GM23248 (cell line): ENCODE measurements at regions not wholly inside any gene's neighbourhood (a gene's known extent, or its start where the extent isn't known, plus 50 kb on each side); places are given as distances from the start of the nearest gene placed in this dataset.

Source experiments
- DNase-seq: peaks from one replicate; pipeline ENCODE4 v3.0.0-alpha.2; 2015
- H2AFZ ChIP-seq: fragments of 200-600 bp; sonication (generic); 2 replicates; pipeline ENCODE4 v1.6.1; 2016; ENCODE audit warnings: antibody characterized with exemption
- H3F3A ChIP-seq: fragments of 200-600 bp; sonication (generic); 2 replicates; pipeline ENCODE4 v1.6.1; 2016; ENCODE audit warnings: mild to moderate bottlenecking, antibody characterized with exemption, mixed run types; ENCODE audit not compliant: insufficient read depth
- H3K27ac ChIP-seq: fragments of 200-600 bp; sonication (generic); 2 replicates; pipeline ENCODE4 v1.5.1; 2016; ENCODE audit warnings: mild to moderate bottlenecking
- H3K27me3 ChIP-seq: fragments of 200-600 bp; sonication (generic); replicated peaks from 2 replicates; pipeline ENCODE4 v1.6.1; 2016; ENCODE audit warnings: mild to moderate bottlenecking; ENCODE audit not compliant: insufficient read depth
- H3K36me3 ChIP-seq: fragments of 200-600 bp; sonication (generic); 2 replicates; pipeline ENCODE4 v1.6.1; 2016; ENCODE audit warnings: low read depth, mild to moderate bottlenecking
- H3K4me1 ChIP-seq: fragments of 200-600 bp; sonication (generic); 2 replicates; pipeline ENCODE4 v1.6.1; 2016; ENCODE audit warnings: mild to moderate bottlenecking; ENCODE audit not compliant: insufficient read depth
- H3K4me2 ChIP-seq: fragments of 200-600 bp; sonication (generic); one replicate; pipeline ENCODE4 v1.6.1; 2016; ENCODE audit warnings: mild to moderate bottlenecking; ENCODE audit not compliant: unreplicated experiment
- H3K4me3 ChIP-seq: fragments of 200-600 bp; sonication (generic); 2 replicates; pipeline ENCODE4 v1.5.1; 2016; ENCODE audit warnings: mild to moderate bottlenecking
- H3K79me2 ChIP-seq: fragments of 200-600 bp; sonication (generic); 2 replicates; pipeline ENCODE4 v1.6.1; 2016; ENCODE audit warnings: mild to moderate bottlenecking; ENCODE audit not compliant: insufficient read depth
- H3K9ac ChIP-seq: fragments of 200-600 bp; sonication (generic); 2 replicates; pipeline ENCODE4 v1.6.1; 2016; ENCODE audit warnings: mild to moderate bottlenecking
- H3K9me2 ChIP-seq: fragments of 200-600 bp; sonication (generic); 2 replicates; pipeline ENCODE4 v1.6.1; 2016; ENCODE audit warnings: mixed run types, mild to moderate bottlenecking, moderate library complexity; ENCODE audit not compliant: insufficient read depth
- H3K9me3 ChIP-seq: fragments of 200-600 bp; sonication (generic); one replicate; pipeline ENCODE4 v1.6.1; 2017; ENCODE audit warnings: low read depth
- H4K20me1 ChIP-seq: fragments of 200-600 bp; sonication (generic); 2 replicates; pipeline ENCODE4 v1.6.0; 2016; ENCODE audit not compliant: insufficient read depth
- EZH2 ChIP-seq: fragments of 200-600 bp; sonication (generic); IDR thresholded peaks from 2 replicates; pipeline ENCODE4 v1.6.1; 2018; ENCODE audit warnings: antibody characterized with exemption, mild to moderate bottlenecking; ENCODE audit not compliant: insufficient read depth, poor library complexity, severe bottlenecking
- EZH2phosphoT487 ChIP-seq: fragments of 200-600 bp; sonication (generic); IDR thresholded peaks from 2 replicates; pipeline ENCODE4 v1.6.1; 2018; ENCODE audit warnings: antibody characterized with exemption, moderate library complexity, mild to moderate bottlenecking, low read depth; ENCODE audit not compliant: insufficient read depth
- WGBS, 2 experiments: methylation state at CpG; one replicate each; pipeline ENCODE4 v1.1.6; 2015 to 2017; ENCODE audit warnings: low lambda C conversion rate in 2 of 2, low coverage in 1 of 2; ENCODE audit errors: missing lambda C conversion rate in 2 of 2; 5-methylcytosine and 5-hydroxymethylcytosine counted together
- in situ Hi-C: fragments of 300-500 bp; cut with MboI; formaldehyde crosslinking; loops from 2 replicates; pipeline ENCODE4 v1.15.0; 2020

GRCh38 chr20:62578294-62578897, 63.9 kb upstream of the SLCO4A1 start:
- Histone ChIP-seq H3K4me3 (no peak overlapping the region), H3K4me1 (no peaks in the 10 kb centered on the region), H3K9me3 (no peaks in the 10 kb centered on the region), H4K20me1 (no peaks in the 10 kb centered on the region), H2AFZ (no peak overlapping the region), H3K9me2 (no peaks in the 10 kb centered on the region), H3K27me3 (peaks cover 48% of the 10 kb centered on the region), H3K79me2 (no peaks in the 10 kb centered on the region), H3K27ac (no peak overlapping the region), H3K36me3 (no peaks in the 10 kb centered on the region), H3K4me2 (no peak overlapping the region), H3F3A (no peaks in the 10 kb centered on the region), H3K9ac (no peak overlapping the region)
- TF ChIP-seq EZH2phosphoT487 (no peak), EZH2 (no peak)
- in situ Hi-C loops = no loop called here
- 25 to 28% methylated on average over 20 of the region's 20 CpGs for WGBS, 2 experiments
- no peak for DNase-seq

- in situ Hi-C loops = no loop called here
- Histone ChIP-seq H3K4me1 (no peaks in the 10 kb centered on the region), H3K27me3 (peaks cover 49% of the 10 kb centered on the region)
Measured at GRCh38 chr20:62580052-62580451, 62.3 kb upstream of the SLCO4A1 start.

GRCh38 chr20:62580733-62581132, 61.6 kb upstream of the SLCO4A1 start:
- TF ChIP-seq EZH2phosphoT487 (no peak), EZH2 (no peak)
- Histone ChIP-seq H2AFZ (no peak overlapping the region), H3F3A (no peaks in the 10 kb centered on the region), H3K27ac (no peak overlapping the region), H4K20me1 (no peaks in the 10 kb centered on the region), H3K9ac (no peak overlapping the region), H3K9me2 (no peaks in the 10 kb centered on the region), H3K27me3 (peaks cover 49% of the 10 kb centered on the region), H3K9me3 (no peaks in the 10 kb centered on the region), H3K4me2 (no peak overlapping the region), H3K36me3 (no peaks in the 10 kb centered on the region), H3K4me1 (no peaks in the 10 kb centered on the region), H3K79me2 (no peaks in the 10 kb centered on the region), H3K4me3 (no peak overlapping the region)
- no peak for DNase-seq
- in situ Hi-C loops = no loop called here
- 37 to 40% methylated on average over 9 to 12 of the region's 12 CpGs for WGBS, 2 experiments

More at GRCh38 chr20:62580052-62580451, 62.3 kb upstream of the SLCO4A1 start:
- no peaks in the 10 kb centered on the region for H3K9me3 ChIP-seq
- H3K4me2 ChIP-seq = no peak overlapping the region
- H2AFZ ChIP-seq = no peak overlapping the region
- no peaks in the 10 kb centered on the region for H3K36me3 ChIP-seq
- H3K4me3 ChIP-seq = no peak overlapping the region
- H3K9ac ChIP-seq = no peak overlapping the region
- H3F3A ChIP-seq = no peaks in the 10 kb centered on the region
- 27 to 30% methylated on average over 10 of the region's 10 CpGs for WGBS, 2 experiments
- H3K27ac ChIP-seq = no peak overlapping the region
- TF ChIP-seq EZH2 (no peak), EZH2phosphoT487 (no peak)
- H4K20me1 ChIP-seq = no peaks in the 10 kb centered on the region
- no peak for DNase-seq
- no peaks in the 10 kb centered on the region for H3K9me2 ChIP-seq
- H3K79me2 ChIP-seq = no peaks in the 10 kb centered on the region

DNA sequence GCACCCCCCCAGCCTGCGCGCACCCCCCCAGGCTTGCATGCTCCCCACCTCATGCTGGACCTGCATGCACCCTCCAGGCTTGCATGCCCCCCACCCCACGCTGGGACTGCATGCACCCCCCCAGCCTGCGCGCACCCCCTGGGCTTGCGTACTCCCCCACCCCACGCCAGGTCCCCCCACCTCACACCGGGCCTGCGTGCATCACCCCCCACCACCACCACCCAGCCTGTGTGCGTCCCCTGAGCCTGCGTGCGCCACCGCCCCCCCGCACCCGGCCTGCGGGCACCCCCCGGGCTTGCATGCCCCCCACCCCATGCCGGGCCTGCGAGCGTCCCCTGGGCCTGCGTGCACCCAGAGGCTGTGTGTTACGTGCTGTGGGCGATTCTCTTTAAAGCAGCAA, 61.0 kb upstream of the SLCO4A1 start:
- Histone ChIP-seq H3K9me3 (no peaks in the 10 kb centered on the region), H3F3A (no peaks in the 10 kb centered on the region), H3K79me2 (no peaks in the 10 kb centered on the region), H3K27ac (no peak overlapping the region), H3K36me3 (no peaks in the 10 kb centered on the region), H3K4me1 (no peaks in the 10 kb centered on the region), H3K4me3 (no peak overlapping the region), H3K9me2 (no peaks in the 10 kb centered on the region), H3K27me3 (peaks cover 49% of the 10 kb centered on the region), H3K4me2 (no peak overlapping the region), H4K20me1 (no peaks in the 10 kb centered on the region), H3K9ac (no peak overlapping the region), H2AFZ (no peak overlapping the region)
- in situ Hi-C loops = no loop called here
- DNase-seq = no peak
- TF ChIP-seq EZH2phosphoT487 (no peak), EZH2 (no peak)
- 39 to 54% methylated on average over 10 to 23 of the region's 23 CpGs for WGBS, 2 experiments

- no peak overlapping the region for H3K4me2 ChIP-seq
- TF ChIP-seq EZH2phosphoT487 (no peak), EZH2 (no peak)
- H4K20me1 ChIP-seq = no peaks in the 10 kb centered on the region
- no peaks in the 10 kb centered on the region for H3F3A ChIP-seq
- H3K9me3 ChIP-seq = no peaks in the 10 kb centered on the region
- 13 to 22% methylated on average over 14 to 16 of the region's 16 CpGs for WGBS, 2 experiments
- no peaks in the 10 kb centered on the region for H3K9me2 ChIP-seq
- H3K4me1 ChIP-seq = no peaks in the 10 kb centered on the region
- no peak overlapping the region for H3K27ac ChIP-seq
- no peak for DNase-seq
- H3K4me3 ChIP-seq = no peak overlapping the region
- H3K9ac ChIP-seq = no peak overlapping the region
- no peaks in the 10 kb centered on the region for H3K79me2 ChIP-seq
- in situ Hi-C loops = no loop called here
- H3K27me3 ChIP-seq = peaks cover 44% of the 10 kb centered on the region
- no peak overlapping the region for H2AFZ ChIP-seq
- H3K36me3 ChIP-seq = no peaks in the 10 kb centered on the region
Measured at GRCh38 chr20:62581806-62582205, 60.5 kb upstream of the SLCO4A1 start.
